HepG2 (cell line): ENCODE measurements at regions not wholly inside any gene's neighbourhood (a gene's known extent, or its start where the extent isn't known, plus 50 kb on each side); places are given as distances from the start of the nearest gene placed in this dataset.

ENCODE experiments used
- ARNT ChIP-seq: fragments of 450-650 bp; IDR thresholded peaks from 2 replicates; pipeline ENCODE4 v1.6.1; 2017
- FOXK1 ChIP-seq: sonication (generic); formaldehyde crosslinking; IDR thresholded peaks from 2 replicates; pipeline ENCODE4 v1.4.0; 2020; ENCODE audit warnings: low read depth, missing genetic modification reagents, borderline replicate concordance
- GATAD2A ChIP-seq: IDR thresholded peaks from 2 replicates; pipeline ENCODE4 v1.6.1; 2016
- HDAC2 ChIP-seq: sonication (generic); formaldehyde crosslinking; IDR thresholded peaks from 2 replicates; pipeline ENCODE4 v1.4.0; 2020; ENCODE audit warnings: missing genetic modification reagents
- MAFF ChIP-seq: IDR thresholded peaks from 2 replicates; pipeline ENCODE4 v1.6.1; 2011; ENCODE audit warnings: low read depth, low read length, improper control_type of control experiment
- RCOR2 ChIP-seq: IDR thresholded peaks from 2 replicates; pipeline ENCODE4 v1.6.1; 2016; ENCODE audit warnings: missing biosample characterization, missing genetic modification reagents
- REXO4 ChIP-seq: sonication (generic); formaldehyde crosslinking; IDR thresholded peaks from 2 replicates; pipeline ENCODE4 v1.8.0; 2022; ENCODE audit warnings: missing genetic modification reagents, mild to moderate bottlenecking, borderline replicate concordance
- SCMH1 ChIP-seq: sonication (generic); formaldehyde crosslinking; IDR thresholded peaks from 2 replicates; pipeline ENCODE4 v1.9.0; 2021; ENCODE audit warnings: missing genetic modification reagents, mild to moderate bottlenecking, borderline replicate concordance
- SOX5 ChIP-seq: IDR thresholded peaks from 2 replicates; pipeline ENCODE4 v1.6.1; 2016; ENCODE audit warnings: borderline replicate concordance
- TARDBP ChIP-seq: sonication (generic); formaldehyde crosslinking; IDR thresholded peaks from 2 replicates; pipeline ENCODE4 v1.8.0; 2022; ENCODE audit warnings: mild to moderate bottlenecking, missing genetic modification reagents
- TSC22D2 ChIP-seq: sonication (generic); formaldehyde crosslinking; IDR thresholded peaks from 2 replicates; pipeline ENCODE4 v1.5.1; 2020; ENCODE audit warnings: missing genetic modification reagents, mild to moderate bottlenecking, borderline replicate concordance
- ZNF101 ChIP-seq: sonication (generic); formaldehyde crosslinking; IDR thresholded peaks from 2 replicates; pipeline ENCODE4 v1.4.0; 2020; ENCODE audit warnings: mild to moderate bottlenecking, low read depth, missing genetic modification reagents, borderline replicate concordance
- ZNF331 ChIP-seq: sonication (generic); formaldehyde crosslinking; IDR thresholded peaks from 2 replicates; pipeline ENCODE4 v1.4.0; 2020; ENCODE audit warnings: missing genetic modification reagents
- ZNF562 ChIP-seq: sonication (generic); formaldehyde crosslinking; IDR thresholded peaks from 2 replicates; pipeline ENCODE4 v1.8.0; 2022; ENCODE audit warnings: missing genetic modification reagents, borderline replicate concordance
- TF ChIP-seq, protein P1 (sequence below): IDR thresholded peaks from 2 replicates; pipeline ENCODE4 v1.6.1; 2016; ENCODE audit warnings: missing genetic modification reagents, missing compliant biosample characterization
- TF ChIP-seq, protein P2 (sequence below): sonication (generic); formaldehyde crosslinking; IDR thresholded peaks from 2 replicates; pipeline ENCODE4 v1.9.0; 2021; ENCODE audit warnings: missing genetic modification reagents, mild to moderate bottlenecking, borderline replicate concordance
- TF ChIP-seq, protein P3 (sequence below): sonication (generic); formaldehyde crosslinking; IDR thresholded peaks from 2 replicates; pipeline ENCODE4 v1.5.1; 2020; ENCODE audit warnings: mild to moderate bottlenecking, missing genetic modification reagents, borderline replicate concordance
- TF ChIP-seq, protein P4 (sequence below): sonication (generic); formaldehyde crosslinking; IDR thresholded peaks from 2 replicates; pipeline ENCODE4 v1.4.0; 2020; ENCODE audit warnings: mild to moderate bottlenecking, missing genetic modification reagents
- TF ChIP-seq, protein P5 (sequence below): sonication (generic); formaldehyde crosslinking; IDR thresholded peaks from 2 replicates; pipeline ENCODE4 v1.8.1; 2023; ENCODE audit warnings: missing genetic modification reagents, inconsistent platforms, borderline replicate concordance
- TF ChIP-seq, protein P6 (sequence below): sonication (generic); formaldehyde crosslinking; IDR thresholded peaks from 2 replicates; pipeline ENCODE4 v1.5.1; 2020; ENCODE audit warnings: mild to moderate bottlenecking, missing genetic modification reagents, moderate library complexity

DNA sequence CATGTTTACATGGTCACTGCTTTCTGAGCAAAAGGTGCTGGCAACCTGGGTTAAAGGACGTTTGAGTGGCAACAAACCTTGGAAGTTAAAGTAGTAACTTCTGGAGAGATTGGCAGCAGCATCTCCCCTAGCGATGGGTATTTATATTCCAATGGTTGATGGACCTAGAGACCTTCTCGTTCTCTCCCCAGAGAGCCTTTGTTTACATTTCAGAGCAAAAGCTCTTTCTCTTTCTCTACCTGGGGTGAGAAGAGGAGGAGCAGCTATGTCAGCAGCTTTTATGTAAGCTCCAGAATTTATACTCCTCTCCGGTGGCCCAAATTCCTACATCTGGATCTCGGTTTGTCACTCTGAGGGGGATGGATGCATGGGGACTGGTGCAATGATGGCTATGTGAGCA is 213.7 kb upstream of the ARL4C start (continued):
- TF ChIP-seq, protein P1, sequence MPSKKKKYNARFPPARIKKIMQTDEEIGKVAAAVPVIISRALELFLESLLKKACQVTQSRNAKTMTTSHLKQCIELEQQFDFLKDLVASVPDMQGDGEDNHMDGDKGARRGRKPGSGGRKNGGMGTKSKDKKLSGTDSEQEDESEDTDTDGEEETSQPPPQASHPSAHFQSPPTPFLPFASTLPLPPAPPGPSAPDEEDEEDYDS (CRISPR knock-in tag): 0 out of 2 replicates have a peak, but pooled peaks have one; percentile 19
- TF ChIP-seq FOXK1 (CRISPR knock-in tag) (peak; percentile 57; the same call in 1 of the 2 replicates), ZNF562 (CRISPR knock-in tag) (no peak), TSC22D2 (no peak), RCOR2 (peak; percentile 63), REXO4 (CRISPR knock-in tag) (no peak), ZNF101 (CRISPR knock-in tag) (no peak), MAFF (peak; percentile 23; the same call in 1 of the 2 replicates), GATAD2A (peak; percentile 42; the same call in 1 of the 2 replicates), TARDBP (peak; percentile 60; the same call in 1 of the 2 replicates), HDAC2 (CRISPR knock-in tag) (peak; percentile 54; the same call in 1 of the 2 replicates), SOX5 (CRISPR knock-in tag) (peak; percentile 60; the same call in 1 of the 2 replicates), SCMH1 (CRISPR knock-in tag) (no peak), ARNT (no peak), ZNF331 (CRISPR knock-in tag) (0 out of 2 replicates have a peak, but pooled peaks have one; percentile 21)
- TF ChIP-seq, protein P2, sequence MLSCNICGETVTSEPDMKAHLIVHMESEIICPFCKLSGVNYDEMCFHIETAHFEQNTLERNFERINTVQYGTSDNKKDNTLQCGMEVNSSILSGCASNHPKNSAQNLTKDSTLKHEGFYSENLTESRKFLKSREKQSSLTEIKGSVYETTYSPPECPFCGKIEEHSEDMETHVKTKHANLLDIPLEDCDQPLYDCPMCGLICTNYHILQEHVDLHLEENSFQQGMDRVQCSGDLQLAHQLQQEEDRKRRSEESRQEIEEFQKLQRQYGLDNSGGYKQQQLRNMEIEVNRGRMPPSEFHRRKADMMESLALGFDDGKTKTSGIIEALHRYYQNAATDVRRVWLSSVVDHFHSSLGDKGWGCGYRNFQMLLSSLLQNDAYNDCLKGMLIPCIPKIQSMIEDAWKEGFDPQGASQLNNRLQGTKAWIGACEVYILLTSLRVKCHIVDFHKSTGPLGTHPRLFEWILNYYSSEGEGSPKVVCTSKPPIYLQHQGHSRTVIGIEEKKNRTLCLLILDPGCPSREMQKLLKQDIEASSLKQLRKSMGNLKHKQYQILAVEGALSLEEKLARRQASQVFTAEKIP (CRISPR knock-in tag): no peak
- TF ChIP-seq, protein P3, sequence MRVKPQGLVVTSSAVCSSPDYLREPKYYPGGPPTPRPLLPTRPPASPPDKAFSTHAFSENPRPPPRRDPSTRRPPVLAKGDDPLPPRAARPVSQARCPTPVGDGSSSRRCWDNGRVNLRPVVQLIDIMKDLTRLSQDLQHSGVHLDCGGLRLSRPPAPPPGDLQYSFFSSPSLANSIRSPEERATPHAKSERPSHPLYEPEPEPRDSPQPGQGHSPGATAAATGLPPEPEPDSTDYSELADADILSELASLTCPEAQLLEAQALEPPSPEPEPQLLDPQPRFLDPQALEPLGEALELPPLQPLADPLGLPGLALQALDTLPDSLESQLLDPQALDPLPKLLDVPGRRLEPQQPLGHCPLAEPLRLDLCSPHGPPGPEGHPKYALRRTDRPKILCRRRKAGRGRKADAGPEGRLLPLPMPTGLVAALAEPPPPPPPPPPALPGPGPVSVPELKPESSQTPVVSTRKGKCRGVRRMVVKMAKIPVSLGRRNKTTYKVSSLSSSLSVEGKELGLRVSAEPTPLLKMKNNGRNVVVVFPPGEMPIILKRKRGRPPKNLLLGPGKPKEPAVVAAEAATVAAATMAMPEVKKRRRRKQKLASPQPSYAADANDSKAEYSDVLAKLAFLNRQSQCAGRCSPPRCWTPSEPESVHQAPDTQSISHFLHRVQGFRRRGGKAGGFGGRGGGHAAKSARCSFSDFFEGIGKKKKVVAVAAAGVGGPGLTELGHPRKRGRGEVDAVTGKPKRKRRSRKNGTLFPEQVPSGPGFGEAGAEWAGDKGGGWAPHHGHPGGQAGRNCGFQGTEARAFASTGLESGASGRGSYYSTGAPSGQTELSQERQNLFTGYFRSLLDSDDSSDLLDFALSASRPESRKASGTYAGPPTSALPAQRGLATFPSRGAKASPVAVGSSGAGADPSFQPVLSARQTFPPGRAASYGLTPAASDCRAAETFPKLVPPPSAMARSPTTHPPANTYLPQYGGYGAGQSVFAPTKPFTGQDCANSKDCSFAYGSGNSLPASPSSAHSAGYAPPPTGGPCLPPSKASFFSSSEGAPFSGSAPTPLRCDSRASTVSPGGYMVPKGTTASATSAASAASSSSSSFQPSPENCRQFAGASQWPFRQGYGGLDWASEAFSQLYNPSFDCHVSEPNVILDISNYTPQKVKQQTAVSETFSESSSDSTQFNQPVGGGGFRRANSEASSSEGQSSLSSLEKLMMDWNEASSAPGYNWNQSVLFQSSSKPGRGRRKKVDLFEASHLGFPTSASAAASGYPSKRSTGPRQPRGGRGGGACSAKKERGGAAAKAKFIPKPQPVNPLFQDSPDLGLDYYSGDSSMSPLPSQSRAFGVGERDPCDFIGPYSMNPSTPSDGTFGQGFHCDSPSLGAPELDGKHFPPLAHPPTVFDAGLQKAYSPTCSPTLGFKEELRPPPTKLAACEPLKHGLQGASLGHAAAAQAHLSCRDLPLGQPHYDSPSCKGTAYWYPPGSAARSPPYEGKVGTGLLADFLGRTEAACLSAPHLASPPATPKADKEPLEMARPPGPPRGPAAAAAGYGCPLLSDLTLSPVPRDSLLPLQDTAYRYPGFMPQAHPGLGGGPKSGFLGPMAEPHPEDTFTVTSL: peak; percentile 34; the same call in 1 of the 2 replicates
- TF ChIP-seq, protein P4, sequence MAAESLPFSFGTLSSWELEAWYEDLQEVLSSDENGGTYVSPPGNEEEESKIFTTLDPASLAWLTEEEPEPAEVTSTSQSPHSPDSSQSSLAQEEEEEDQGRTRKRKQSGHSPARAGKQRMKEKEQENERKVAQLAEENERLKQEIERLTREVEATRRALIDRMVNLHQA (CRISPR knock-in tag): no peak
- TF ChIP-seq, protein P5, sequence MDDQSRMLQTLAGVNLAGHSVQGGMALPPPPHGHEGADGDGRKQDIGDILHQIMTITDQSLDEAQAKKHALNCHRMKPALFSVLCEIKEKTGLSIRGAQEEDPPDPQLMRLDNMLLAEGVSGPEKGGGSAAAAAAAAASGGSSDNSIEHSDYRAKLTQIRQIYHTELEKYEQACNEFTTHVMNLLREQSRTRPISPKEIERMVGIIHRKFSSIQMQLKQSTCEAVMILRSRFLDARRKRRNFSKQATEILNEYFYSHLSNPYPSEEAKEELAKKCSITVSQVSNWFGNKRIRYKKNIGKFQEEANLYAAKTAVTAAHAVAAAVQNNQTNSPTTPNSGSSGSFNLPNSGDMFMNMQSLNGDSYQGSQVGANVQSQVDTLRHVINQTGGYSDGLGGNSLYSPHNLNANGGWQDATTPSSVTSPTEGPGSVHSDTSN (CRISPR knock-in tag): no peak
- TF ChIP-seq, protein P6, sequence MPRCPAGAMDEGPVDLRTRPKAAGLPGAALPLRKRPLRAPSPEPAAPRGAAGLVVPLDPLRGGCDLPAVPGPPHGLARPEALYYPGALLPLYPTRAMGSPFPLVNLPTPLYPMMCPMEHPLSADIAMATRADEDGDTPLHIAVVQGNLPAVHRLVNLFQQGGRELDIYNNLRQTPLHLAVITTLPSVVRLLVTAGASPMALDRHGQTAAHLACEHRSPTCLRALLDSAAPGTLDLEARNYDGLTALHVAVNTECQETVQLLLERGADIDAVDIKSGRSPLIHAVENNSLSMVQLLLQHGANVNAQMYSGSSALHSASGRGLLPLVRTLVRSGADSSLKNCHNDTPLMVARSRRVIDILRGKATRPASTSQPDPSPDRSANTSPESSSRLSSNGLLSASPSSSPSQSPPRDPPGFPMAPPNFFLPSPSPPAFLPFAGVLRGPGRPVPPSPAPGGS (CRISPR knock-in tag): peak; percentile 14; the same call in 1 of the 2 replicates
